ENCODE measurements at regions not wholly inside any gene's neighbourhood (a gene's known extent, or its start where the extent isn't known, plus 50 kb on each side); places are given as distances from the start of the nearest gene placed in this dataset.

DNA sequence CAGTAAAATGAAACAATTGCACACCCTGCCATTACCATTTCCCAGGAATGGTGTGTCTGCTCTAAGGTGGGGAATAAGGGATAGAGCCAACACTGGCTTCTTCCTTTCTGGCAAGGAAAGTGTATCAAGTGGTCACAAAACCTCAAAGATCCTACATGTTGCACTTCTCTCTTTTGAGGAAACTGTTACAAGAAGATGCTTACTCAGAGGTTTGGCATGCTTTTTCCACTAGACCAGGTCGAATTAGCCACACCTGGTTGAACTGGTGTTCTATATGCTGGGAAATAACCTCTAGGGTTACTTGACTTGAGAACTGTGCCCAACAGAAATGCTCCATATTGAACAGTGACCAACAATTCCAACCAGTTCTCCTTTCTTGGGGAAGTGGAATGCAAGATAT is 102.9 kb downstream of the LRRN1 start:
- no peak for DNase-seq (ENCODE audit: low spot score)
- in situ Hi-C loops (cut with MboI; ENCODE audit: low sequenced_read_pairs, unreplicated experiment): no loop called here
- TF ChIP-seq CTCF (IDR thresholded peaks at IDR 0.05; ENCODE audit: borderline replicate concordance, control extremely low read depth, extremely low read depth, insufficient read depth, missing control alignments): no peak

GRCh38 chr3:3906171-3906570 is 106.9 kb downstream of the LRRN1 start:
- DNase-seq (ENCODE audit: low spot score): no peak
- TF ChIP-seq CTCF (IDR thresholded peaks at IDR 0.05; ENCODE audit: borderline replicate concordance, control extremely low read depth, extremely low read depth, insufficient read depth, missing control alignments): no peak

DNA sequence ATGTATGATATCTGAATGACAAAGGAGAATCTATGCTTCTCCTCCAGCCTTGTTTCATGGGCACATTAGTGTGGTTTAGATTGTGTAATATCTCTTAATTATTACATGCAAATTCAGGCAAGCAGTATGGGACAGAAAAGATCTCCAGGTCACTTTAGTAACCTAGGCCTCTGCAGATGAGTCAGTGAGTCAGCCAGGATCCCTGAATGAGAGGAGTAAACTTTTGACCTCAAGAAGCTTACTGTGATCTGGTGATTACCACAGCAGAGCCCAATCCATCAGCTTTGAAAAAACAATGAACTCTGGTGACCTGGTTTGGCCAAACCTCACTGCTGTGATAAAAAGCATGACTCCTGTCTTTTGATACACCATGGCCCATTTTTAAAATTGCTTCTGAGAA is 107.8 kb downstream of the LRRN1 start:
- DNase-seq (ENCODE audit: low spot score): no peak
- in situ Hi-C loops (cut with MboI; ENCODE audit: low sequenced_read_pairs, unreplicated experiment): no loop called here

More at GRCh38 chr3:3906171-3906570, 106.9 kb downstream of the LRRN1 start:
- in situ Hi-C loops (cut with MboI; ENCODE audit: low sequenced_read_pairs, unreplicated experiment): no loop called here

DNA sequence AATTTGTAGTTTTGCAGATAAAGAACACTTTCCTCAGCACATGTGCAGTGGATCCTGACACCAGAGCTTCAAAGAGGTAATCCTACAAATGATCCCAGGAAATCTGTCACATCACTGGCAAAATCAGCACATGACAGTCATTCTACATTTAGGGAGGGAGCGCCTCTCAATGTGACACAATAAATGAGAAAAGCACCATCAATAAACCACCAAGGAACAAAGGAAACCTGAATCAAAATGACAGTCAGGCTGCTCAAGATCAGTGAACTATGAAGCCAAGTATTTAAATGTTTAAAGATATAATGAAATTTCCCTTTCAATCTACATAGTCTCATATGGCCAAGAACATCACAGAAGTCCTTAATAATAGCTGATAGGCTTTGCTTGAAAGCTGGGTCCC is 119.5 kb downstream of the LRRN1 start:
- no peak for TF ChIP-seq CTCF (IDR thresholded peaks at IDR 0.05; ENCODE audit: borderline replicate concordance, control extremely low read depth, extremely low read depth, insufficient read depth, missing control alignments)
- DNase-seq (ENCODE audit: low spot score): no peak
- in situ Hi-C loops (cut with MboI; ENCODE audit: low sequenced_read_pairs, unreplicated experiment): no loop called here

More for the DNA sequence above, 107.8 kb downstream of the LRRN1 start:
- no peak for TF ChIP-seq CTCF (IDR thresholded peaks at IDR 0.05; ENCODE audit: borderline replicate concordance, control extremely low read depth, extremely low read depth, insufficient read depth, missing control alignments)

GRCh38 chr3:3919316-3919715 is 120.1 kb downstream of the LRRN1 start:
- DNase-seq (ENCODE audit: low spot score): no peak
- in situ Hi-C loops (cut with MboI; ENCODE audit: low sequenced_read_pairs, unreplicated experiment): no loop called here
- TF ChIP-seq CTCF (IDR thresholded peaks at IDR 0.05; ENCODE audit: borderline replicate concordance, control extremely low read depth, extremely low read depth, insufficient read depth, missing control alignments): no peak

GRCh38 chr3:3923619-3924018 is 124.4 kb downstream of the LRRN1 start:
- no peak for DNase-seq (ENCODE audit: low spot score)
- no peak for TF ChIP-seq CTCF (IDR thresholded peaks at IDR 0.05; ENCODE audit: borderline replicate concordance, control extremely low read depth, extremely low read depth, insufficient read depth, missing control alignments)
- in situ Hi-C loops (cut with MboI; ENCODE audit: low sequenced_read_pairs, unreplicated experiment): no loop called here

DNA sequence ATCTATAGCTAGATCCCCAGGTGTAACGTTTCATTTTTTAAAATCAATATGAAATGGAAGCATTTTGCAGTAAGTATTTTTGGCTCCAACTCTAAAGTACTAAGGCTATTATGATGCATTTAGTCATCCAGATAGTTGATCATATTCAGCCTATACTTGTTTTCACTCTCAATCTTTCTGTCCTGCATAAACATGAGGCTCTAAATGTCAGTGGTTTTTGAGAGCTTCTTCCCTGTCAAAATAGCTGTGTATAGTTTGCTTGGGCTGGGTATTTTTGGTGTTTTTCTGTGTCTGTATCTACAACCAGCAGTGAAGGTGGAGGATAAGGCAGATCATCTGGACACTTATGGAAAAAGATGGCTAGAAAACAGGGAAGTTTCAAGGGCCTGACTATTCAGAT is 128.0 kb downstream of the LRRN1 start:
- TF ChIP-seq CTCF (IDR thresholded peaks at IDR 0.05; ENCODE audit: borderline replicate concordance, control extremely low read depth, extremely low read depth, insufficient read depth, missing control alignments): no peak
- in situ Hi-C loops (cut with MboI; ENCODE audit: low sequenced_read_pairs, unreplicated experiment): no loop called here
- DNase-seq (ENCODE audit: low spot score): no peak
